A673 (cell line): ENCODE measurements at regions not wholly inside any gene's neighbourhood (a gene's known extent, or its start where the extent isn't known, plus 50 kb on each side); places are given as distances from the start of the nearest gene placed in this dataset.

Source experiments
- BruUV-seq: library from RNA; stranded (reverse); fragments of 400-500 nt; replicated peaks from 2 replicates; lab custom pipeline; 2021; lab: Mats Ljungman, UMichigan
- CTCF ChIA-PET: fragments of 300-600 bp; sonication (Branson Sonifier 250); formaldehyde crosslinking; loops from one replicate; lab custom pipeline; 2022; ENCODE audit warnings: antibody characterized with exemption; lab: Charles Lee
- POLR2A ChIA-PET: fragments of 300-600 bp; sonication (Branson Sonifier 250); formaldehyde crosslinking; loops from one replicate; lab custom pipeline; 2022; ENCODE audit warnings: antibody characterized with exemption; ENCODE audit not compliant: low non-redundant PET; lab: Charles Lee
- DNase-seq: peaks from one replicate; pipeline ENCODE4 v3.0.0-alpha.2; 2015; ENCODE audit warnings: low spot score
- H3K27ac ChIP-seq: fragments of 200-600 bp; sonication (generic); 2 replicates; pipeline ENCODE4 v1.5.1; 2016; ENCODE audit warnings: mixed run types, low read depth, mild to moderate bottlenecking, mixed read lengths, antibody characterized with exemption, low read length; ENCODE audit not compliant: poor library complexity, severe bottlenecking
- H3K27me3 ChIP-seq: fragments of 200-600 bp; sonication (generic); replicated peaks from 2 replicates; pipeline ENCODE4 v1.6.1; 2017; ENCODE audit warnings: mixed run types, low read depth, mild to moderate bottlenecking, mixed read lengths, antibody characterized with exemption, low read length; ENCODE audit not compliant: insufficient read depth, poor library complexity
- H3K36me3 ChIP-seq: fragments of 200-600 bp; sonication (generic); 2 replicates; pipeline ENCODE4 v1.6.1; 2016; ENCODE audit warnings: mixed run types, mild to moderate bottlenecking, mixed read lengths, antibody characterized with exemption, low read length; ENCODE audit not compliant: insufficient read depth, poor library complexity, severe bottlenecking
- H3K4me1 ChIP-seq: fragments of 200-600 bp; sonication (generic); 2 replicates; pipeline ENCODE4 v1.6.1; 2017; ENCODE audit warnings: mixed run types, mild to moderate bottlenecking, mixed read lengths, antibody characterized with exemption, low read length; ENCODE audit not compliant: insufficient read depth, poor library complexity, severe bottlenecking
- H3K4me3 ChIP-seq: fragments of 200-600 bp; sonication (generic); 2 replicates; pipeline ENCODE4 v1.5.1; 2016; ENCODE audit warnings: low read depth, mixed run types, mild to moderate bottlenecking, mixed read lengths, low read length; ENCODE audit not compliant: poor library complexity, severe bottlenecking
- H3K9me3 ChIP-seq: fragments of 200-600 bp; sonication (generic); 2 replicates; pipeline ENCODE4 v1.6.1; 2016; ENCODE audit warnings: mixed run types, low read depth, mild to moderate bottlenecking, mixed read lengths, antibody characterized with exemption, low read length; ENCODE audit not compliant: poor library complexity, severe bottlenecking
- EZH2 ChIP-seq: fragments of 200-600 bp; sonication (generic); IDR thresholded peaks from 2 replicates; pipeline ENCODE4 v1.6.1; 2017; ENCODE audit warnings: borderline replicate concordance, low read depth, mild to moderate bottlenecking, mixed read lengths, antibody characterized with exemption, low read length; ENCODE audit not compliant: poor library complexity, severe bottlenecking
- intact Hi-C: fragments of 100-400 bp; cut with micrococcal nuclease; formaldehyde crosslinking; loops from one replicate; pipeline ENCODE4 v1.10.0; 2022; ENCODE audit not compliant: unreplicated experiment
- TF ChIP-seq, protein P1 (sequence below): fragments of 300-800, 200-600 bp; sonication (generic); conservative IDR thresholded peaks from 2 replicates; pipeline ENCODE4 v1.5.1; 2017; ENCODE audit warnings: low read depth, mild to moderate bottlenecking, antibody characterized with exemption, low read length, moderate library complexity, mixed read lengths

- no TSS peak for BruUV-seq
- POLR2A ChIA-PET: no interaction called here
Measured at GRCh38 chr2:48112911-48113680, 201.4 kb upstream of the FOXN2 start.

DNA sequence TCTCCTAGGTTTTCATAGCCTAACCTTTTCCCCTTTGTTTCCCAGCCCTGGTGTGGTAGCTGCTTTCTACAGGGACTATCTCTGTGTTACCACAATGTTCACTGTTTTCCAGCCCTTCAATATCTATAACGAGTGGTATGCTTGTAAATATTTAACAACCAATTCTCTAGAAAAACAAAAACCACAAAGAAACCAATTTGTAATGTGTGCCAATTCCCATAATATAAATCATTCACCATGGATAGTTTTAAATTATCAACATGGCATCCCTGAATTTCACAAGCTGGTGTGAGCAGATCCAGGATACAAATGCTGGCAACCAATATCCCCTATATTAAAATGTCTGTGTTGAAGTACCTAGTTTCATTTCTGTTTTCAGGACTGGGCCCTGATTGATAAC, 200.7 kb upstream of the FOXN2 start:
- Histone ChIP-seq H3K27me3 (no peaks in the 10 kb centered on the region), H3K4me3 (no peak overlapping the region), H3K27ac (no peak overlapping the region), H3K9me3 (no peaks in the 10 kb centered on the region), H3K36me3 (no peaks in the 10 kb centered on the region), H3K4me1 (peaks cover 9% of the 10 kb centered on the region)
- BruUV-seq: no TSS peak
- TF ChIP-seq EZH2: no peak
- TF ChIP-seq, protein P1, sequence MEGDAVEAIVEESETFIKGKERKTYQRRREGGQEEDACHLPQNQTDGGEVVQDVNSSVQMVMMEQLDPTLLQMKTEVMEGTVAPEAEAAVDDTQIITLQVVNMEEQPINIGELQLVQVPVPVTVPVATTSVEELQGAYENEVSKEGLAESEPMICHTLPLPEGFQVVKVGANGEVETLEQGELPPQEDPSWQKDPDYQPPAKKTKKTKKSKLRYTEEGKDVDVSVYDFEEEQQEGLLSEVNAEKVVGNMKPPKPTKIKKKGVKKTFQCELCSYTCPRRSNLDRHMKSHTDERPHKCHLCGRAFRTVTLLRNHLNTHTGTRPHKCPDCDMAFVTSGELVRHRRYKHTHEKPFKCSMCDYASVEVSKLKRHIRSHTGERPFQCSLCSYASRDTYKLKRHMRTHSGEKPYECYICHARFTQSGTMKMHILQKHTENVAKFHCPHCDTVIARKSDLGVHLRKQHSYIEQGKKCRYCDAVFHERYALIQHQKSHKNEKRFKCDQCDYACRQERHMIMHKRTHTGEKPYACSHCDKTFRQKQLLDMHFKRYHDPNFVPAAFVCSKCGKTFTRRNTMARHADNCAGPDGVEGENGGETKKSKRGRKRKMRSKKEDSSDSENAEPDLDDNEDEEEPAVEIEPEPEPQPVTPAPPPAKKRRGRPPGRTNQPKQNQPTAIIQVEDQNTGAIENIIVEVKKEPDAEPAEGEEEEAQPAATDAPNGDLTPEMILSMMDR: no peak
- DNase-seq: no peak
- intact Hi-C loops: no loop called here
- ChIA-PET CTCF (no interaction called here), POLR2A (no interaction called here)

More at GRCh38 chr2:48112911-48113680, 201.4 kb upstream of the FOXN2 start:
- Histone ChIP-seq H3K36me3 (no peaks in the 10 kb centered on the region), H3K4me1 (peaks cover 9% of the 10 kb centered on the region), H3K9me3 (no peaks in the 10 kb centered on the region), H3K4me3 (no peak overlapping the region), H3K27ac (no peak overlapping the region), H3K27me3 (no peaks in the 10 kb centered on the region)
- CTCF ChIA-PET: no interaction called here
- DNase-seq: no peak
- TF ChIP-seq EZH2: no peak
- TF ChIP-seq, protein P1: no peak
- intact Hi-C loops: no loop called here

GRCh38 chr2:48114256-48114655, 200.2 kb upstream of the FOXN2 start:
- TF ChIP-seq, protein P1: no peak
- no peak for TF ChIP-seq EZH2
- POLR2A ChIA-PET: no interaction called here
- CTCF ChIA-PET: no interaction called here

More at GRCh38 chr2:48114256-48114655, 200.2 kb upstream of the FOXN2 start:
- DNase-seq: no peak
- intact Hi-C loops: no loop called here
- Histone ChIP-seq H3K4me3 (no peak overlapping the region), H3K27ac (no peak overlapping the region), H3K36me3 (no peaks in the 10 kb centered on the region), H3K27me3 (no peaks in the 10 kb centered on the region), H3K9me3 (no peaks in the 10 kb centered on the region), H3K4me1 (peaks cover 9% of the 10 kb centered on the region)
- no TSS peak for BruUV-seq
